H9 (cell line): ENCODE measurements at regions not wholly inside any gene's neighbourhood (a gene's known extent, or its start where the extent isn't known, plus 50 kb on each side); places are given as distances from the start of the nearest gene placed in this dataset.

ENCODE experiments used
- DNase-seq: peaks from one replicate; pipeline ENCODE4 v3.0.0-alpha.2; 2017
- H2AFZ ChIP-seq: one replicate; pipeline ENCODE4 v1.6.1; 2013; ENCODE audit warnings: mild to moderate bottlenecking, low read length, control low read depth, moderate library complexity
- H2AK5ac ChIP-seq: 2 replicates; pipeline ENCODE4 v1.6.1; 2013; ENCODE audit warnings: low read length, control low read depth, mixed read lengths; ENCODE audit not compliant: insufficient read length
- H2BK120ac ChIP-seq: one replicate; pipeline ENCODE4 v1.6.1; 2013; ENCODE audit warnings: low read depth, mild to moderate bottlenecking, low read length, control low read depth, inconsistent platforms; ENCODE audit not compliant: poor library complexity, severe bottlenecking
- H2BK12ac ChIP-seq: 2 replicates; pipeline ENCODE4 v1.6.1; 2013; ENCODE audit warnings: low read length, control low read depth, mixed read lengths, low read depth; ENCODE audit not compliant: insufficient read length
- H2BK15ac ChIP-seq: 2 replicates; pipeline ENCODE4 v1.6.1; 2013; ENCODE audit warnings: low read depth, low read length, control low read depth
- H2BK20ac ChIP-seq: one replicate; pipeline ENCODE4 v1.6.1; 2013; ENCODE audit warnings: low read depth, mild to moderate bottlenecking, low read length, control low read depth, inconsistent platforms; ENCODE audit not compliant: poor library complexity, severe bottlenecking
- H2BK5ac ChIP-seq: 2 replicates; pipeline ENCODE4 v1.6.1; 2013; ENCODE audit warnings: low read length, control low read depth, mixed read lengths; ENCODE audit not compliant: insufficient read length
- H3K14ac ChIP-seq: 2 replicates; pipeline ENCODE4 v1.6.1; 2013; ENCODE audit warnings: low read length, control low read depth; ENCODE audit not compliant: insufficient read depth
- H3K18ac ChIP-seq: 2 replicates; pipeline ENCODE4 v1.6.1; 2013; ENCODE audit warnings: low read depth, mild to moderate bottlenecking, mixed read lengths, low read length, control low read depth; ENCODE audit not compliant: insufficient read length
- H3K23ac ChIP-seq: 2 replicates; pipeline ENCODE4 v1.6.1; 2013; ENCODE audit warnings: low read length, control low read depth, mixed read lengths, low read depth; ENCODE audit not compliant: insufficient read length
- H3K23me2 ChIP-seq: 2 replicates; pipeline ENCODE4 v1.6.1; 2013; ENCODE audit warnings: low read depth, mild to moderate bottlenecking, mixed read lengths, low read length, control low read depth; ENCODE audit not compliant: insufficient read length, poor library complexity, severe bottlenecking
- H3K27ac ChIP-seq: 2 replicates; pipeline ENCODE4 v1.5.1; 2013; ENCODE audit warnings: low read length, control low read depth, mixed read lengths, low read depth; ENCODE audit not compliant: insufficient read length
- H3K27me3 ChIP-seq: 2 replicates; pipeline ENCODE4 v1.6.1; 2013; ENCODE audit warnings: low read length, control low read depth, inconsistent platforms; ENCODE audit not compliant: insufficient read depth
- H3K4ac ChIP-seq: 2 replicates; pipeline ENCODE4 v1.6.1; 2013; ENCODE audit warnings: low read depth, mild to moderate bottlenecking, control low read depth, inconsistent platforms, low read length, moderate library complexity
- H3K4me1 ChIP-seq: 2 replicates; pipeline ENCODE4 v1.6.1; 2013; ENCODE audit warnings: low read length, control low read depth, inconsistent platforms; ENCODE audit not compliant: insufficient read depth
- H3K4me2 ChIP-seq: 2 replicates; pipeline ENCODE4 v1.6.1; 2013; ENCODE audit warnings: low read length, control low read depth, mixed read lengths; ENCODE audit not compliant: insufficient read length, insufficient read depth
- H3K56ac ChIP-seq: 2 replicates; pipeline ENCODE4 v1.6.1; 2013; ENCODE audit warnings: low read depth, mild to moderate bottlenecking, mixed read lengths, low read length, control low read depth; ENCODE audit not compliant: insufficient read length
- H3K79me1 ChIP-seq: 2 replicates; pipeline ENCODE4 v1.6.1; 2013; ENCODE audit warnings: low read depth, mild to moderate bottlenecking, moderate library complexity, low read length, control low read depth, inconsistent platforms; ENCODE audit not compliant: insufficient read depth, poor library complexity, severe bottlenecking
- H3K79me2 ChIP-seq: 2 replicates; pipeline ENCODE4 v1.6.1; 2013; ENCODE audit warnings: low read length, control low read depth, inconsistent platforms; ENCODE audit not compliant: insufficient read depth
- H3K9ac ChIP-seq: 2 replicates; pipeline ENCODE4 v1.6.1; 2013; ENCODE audit warnings: low read length, control low read depth, mixed read lengths; ENCODE audit not compliant: insufficient read length; ENCODE audit errors: extremely low read depth
- H3K9me3 ChIP-seq: one replicate; pipeline ENCODE4 v1.6.1; 2013; ENCODE audit warnings: low read depth, low read length, inconsistent platforms; ENCODE audit not compliant: control insufficient read depth
- H3T11ph ChIP-seq: one replicate; pipeline ENCODE4 v1.6.1; 2013; ENCODE audit warnings: mild to moderate bottlenecking, low read length, control low read depth, inconsistent platforms
- H4K20me1 ChIP-seq: one replicate; pipeline ENCODE4 v1.6.1; 2013; ENCODE audit not compliant: control insufficient read depth, insufficient read length, insufficient read depth
- H4K5ac ChIP-seq: 2 replicates; pipeline ENCODE4 v1.6.1; 2013; ENCODE audit warnings: low read depth, mild to moderate bottlenecking, mixed read lengths, low read length, control low read depth; ENCODE audit not compliant: insufficient read length
- H4K8ac ChIP-seq: replicated peaks from 2 replicates; pipeline ENCODE4 v1.6.1; 2013; ENCODE audit warnings: low read length, control low read depth, mixed read lengths, low read depth; ENCODE audit not compliant: insufficient read length
- H4K91ac ChIP-seq: 2 replicates; pipeline ENCODE4 v1.6.1; 2013; ENCODE audit warnings: low read depth, mild to moderate bottlenecking, moderate library complexity, mixed read lengths, low read length, control low read depth; ENCODE audit not compliant: insufficient read length
- H3K27ac Mint-ChIP-seq, 3 experiments: 2 replicates in 2 of 3; 3 replicates in 1 of 3; pipeline ENCODE4 v1.8.0; 2020 to 2021; ENCODE audit warnings: mixed read lengths in 3 of 3, mild to moderate bottlenecking in 1 of 3, moderate library complexity in 1 of 3
- H3K27me3 Mint-ChIP-seq: 2 replicates; pipeline ENCODE4 v1.8.0; 2021; ENCODE audit warnings: low read depth, mild to moderate bottlenecking, moderate library complexity, mixed read lengths
- H3K36me3 Mint-ChIP-seq, 3 experiments: 2 replicates in 2 of 3; 3 replicates in 1 of 3; pipeline ENCODE4 v1.8.0; 2020 to 2021; ENCODE audit warnings: low read depth in 3 of 3, mixed read lengths in 3 of 3; ENCODE audit not compliant: insufficient read depth in 1 of 3
- H3K4me1 Mint-ChIP-seq, 2 experiments: 2 replicates each; pipeline ENCODE4 v1.8.0; 2020; ENCODE audit warnings: mixed read lengths in 2 of 2
- H3K4me3 Mint-ChIP-seq, 2 experiments: 2 replicates in 1 of 2; 3 replicates in 1 of 2; pipeline ENCODE4 v1.8.0; 2020 to 2021; ENCODE audit warnings: mild to moderate bottlenecking in 2 of 2, mixed read lengths in 2 of 2, moderate library complexity in 1 of 2
- H3K9me3 Mint-ChIP-seq, 2 experiments: 2 replicates in 1 of 2; 3 replicates in 1 of 2; pipeline ENCODE4 v1.8.0; 2020; ENCODE audit warnings: mild to moderate bottlenecking in 2 of 2, mixed read lengths in 2 of 2, moderate library complexity in 1 of 2
- CTCF ChIP-seq: fragments of 200-600 bp; sonication (generic); conservative IDR thresholded peaks from 3 replicates; pipeline ENCODE4 v1.8.0; 2021; ENCODE audit warnings: antibody characterized with exemption, mild to moderate bottlenecking
- WGBS: extraction: QIAGEN DNeasy Blood & Tissue Kit; methylation state at CpG from one replicate; pipeline ENCODE4 v1.1.7; 2013; ENCODE audit warnings: missing lambda C conversion rate, low lambda C conversion rate, mixed read lengths; ENCODE audit not compliant: insufficient read length; ENCODE audit errors: extremely low coverage; 5-methylcytosine and 5-hydroxymethylcytosine counted together

DNA sequence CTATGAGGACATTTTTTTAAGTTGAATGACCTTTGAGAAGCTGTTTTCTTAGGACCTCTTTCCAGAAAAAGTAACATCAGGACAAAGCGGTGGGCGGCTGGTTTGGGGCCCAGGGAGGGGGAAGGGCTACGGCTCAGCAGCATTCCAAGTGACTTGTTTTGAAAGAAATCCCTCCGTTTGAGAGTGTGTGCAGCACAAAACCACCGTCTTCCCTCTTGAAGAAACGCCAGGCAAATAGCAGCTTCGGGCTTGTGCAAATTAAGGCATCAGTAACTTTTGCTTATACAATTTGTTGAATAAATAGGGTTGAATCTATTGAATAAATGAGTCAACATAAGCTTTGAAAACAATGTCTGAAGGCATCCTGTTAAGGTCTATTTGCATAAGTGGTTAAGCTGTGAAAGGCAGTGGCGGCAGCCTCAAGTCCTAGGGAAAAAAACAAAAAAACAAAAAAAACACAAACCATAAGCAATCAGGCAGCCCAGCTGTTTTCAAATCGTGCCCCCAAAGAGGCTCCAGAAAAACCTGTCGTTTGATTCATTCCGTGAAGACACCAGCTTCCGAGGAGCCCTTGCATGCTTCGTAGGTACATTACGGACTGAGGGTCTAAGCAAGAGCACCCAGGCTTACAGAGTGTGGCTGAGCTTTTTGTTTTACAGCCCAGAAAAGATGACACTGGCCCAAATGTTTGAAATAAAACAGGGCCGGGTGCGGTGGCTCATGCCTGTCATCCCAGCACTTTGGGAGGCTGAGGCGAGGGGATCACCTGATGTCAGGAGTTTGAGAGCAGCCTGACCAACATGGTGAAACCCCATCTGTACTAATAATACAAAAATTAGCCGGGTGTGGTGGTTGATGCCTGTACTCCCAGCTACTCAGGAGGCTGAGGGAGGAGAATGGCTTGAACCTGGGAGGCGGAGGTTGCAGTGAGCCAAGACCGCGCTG lies 103.7 kb downstream of the CRLF2 start:
- H2BK15ac ChIP-seq = no peak overlapping the region
- peaks cover 4% of the 10 kb centered on the region for H3K23me2 ChIP-seq
- H4K20me1 ChIP-seq = no peaks in the 10 kb centered on the region
- H3K23ac ChIP-seq = no peak overlapping the region
- no peak overlapping the region for H4K91ac ChIP-seq
- peaks cover 9% of the 10 kb centered on the region; the same call in 1 of the 2 replicates for H3K4me1 ChIP-seq
- peaks cover 3% of the 10 kb centered on the region; the same call in 1 of the 2 replicates for H3K27me3 ChIP-seq
- H3K9me3 ChIP-seq = no peaks in the 10 kb centered on the region
- H4K5ac ChIP-seq = no peak overlapping the region
- no peaks in the 10 kb centered on the region for H3K79me2 ChIP-seq
- no peak overlapping the region for H3T11ph ChIP-seq
- no peak overlapping the region for H2BK20ac ChIP-seq
- H3K4me2 ChIP-seq = peak overlapping the region; percentile 7
- no peak overlapping the region for H2AFZ ChIP-seq
- no peaks in the 10 kb centered on the region for H3K79me1 ChIP-seq
- H3K27ac ChIP-seq = peak overlapping the region; percentile 66
- H3K9me3 Mint-ChIP-seq = peaks cover 6 to 11% of the 10 kb centered on the region in 2 experiments; a peak in 2 of 5 replicates
- WGBS = no CpG with 5 or more reads among the region's 21 CpGs
- peaks cover 58 to 71% of the 10 kb centered on the region in 2 experiments for H3K4me1 Mint-ChIP-seq
- peaks cover 0 to 2% (median 0%) of the 10 kb centered on the region in 3 experiments; a peak in 1 of 7 replicates for H3K36me3 Mint-ChIP-seq
- no peak overlapping the region for H3K56ac ChIP-seq
- peak; percentile 60 for DNase-seq
- H4K8ac ChIP-seq = no peak overlapping the region
- H3K4me3 Mint-ChIP-seq = peak overlapping the region; percentile 43 to 50
- peak overlapping the region; percentile 93 to 99 (median 98) for H3K27ac Mint-ChIP-seq
- H2AK5ac ChIP-seq = no peak overlapping the region
- no peak overlapping the region for H3K4ac ChIP-seq
- no peak overlapping the region for H3K14ac ChIP-seq
- H2BK120ac ChIP-seq = no peak overlapping the region
- no peak for TF ChIP-seq CTCF
- no peak overlapping the region for H2BK12ac ChIP-seq
- H3K9ac ChIP-seq = no peak overlapping the region
- peaks cover 32% of the 10 kb centered on the region for H3K27me3 Mint-ChIP-seq
- H3K18ac ChIP-seq = peak overlapping the region; percentile 36
- no peak overlapping the region for H2BK5ac ChIP-seq
